HCT116 (cell line): ENCODE measurements at regions not wholly inside any gene's neighbourhood (a gene's known extent, or its start where the extent isn't known, plus 50 kb on each side); places are given as distances from the start of the nearest gene placed in this dataset.
A peak's percentile ranks its signal among the peaks of the same experiment; 100 is the strongest.

Experiments used
- ATAC-seq: fragments of 200-7000 bp; cut with Tn5 transposase; 2 replicates; pipeline ENCODE4 v1.9.1; 2020; ENCODE audit warnings: mild to moderate bottlenecking, moderate library complexity
- BruUV-seq: library from RNA; stranded (reverse); fragments of 400-500 nt; replicated peaks from 2 replicates; lab custom pipeline; 2021; lab: Mats Ljungman, UMichigan
- CTCF ChIA-PET: fragments of 300-600 bp; sonication (Branson Sonifier 250); formaldehyde crosslinking; loops from one replicate; lab custom pipeline; 2021; ENCODE audit warnings: antibody characterized with exemption; lab: Charles Lee
- POLR2A ChIA-PET: fragments of 300-600, 350-600 bp; sonication (Branson Sonifier 250); formaldehyde crosslinking; loops from one replicate; lab custom pipeline; 2021; ENCODE audit warnings: antibody characterized with exemption; lab: Charles Lee
- RAD21 ChIA-PET, 2 experiments: fragments of 300-600 bp; sonication (Branson Sonifier 250); formaldehyde crosslinking; loops; one replicate each; lab custom pipeline; 2023; ENCODE audit warnings: low total read pairs in 2 of 2; ENCODE audit not compliant: uncharacterized antibody in 2 of 2, unreplicated experiment in 2 of 2, low non-redundant PET in 1 of 2; lab: Charles Lee
- DNase-seq: peaks from one replicate; pipeline ENCODE4 v3.0.0-alpha.2; 2010; ENCODE audit warnings: low read depth, low spot score
- H2AFZ ChIP-seq: fragments of 200-600 bp; shearing (Covaris generic), sonication (generic); 2 replicates; pipeline ENCODE4 v1.6.1; 2017; ENCODE audit warnings: low read depth, mixed run types, mixed read lengths, antibody characterized with exemption, low read length; ENCODE audit not compliant: poor library complexity, severe bottlenecking
- H3K27ac ChIP-seq: 2 replicates; pipeline ENCODE4 v1.5.1; 2012; ENCODE audit warnings: low read depth, low read length
- H3K27me3 ChIP-seq: fragments of 200-600 bp; sonication (generic); 2 replicates; pipeline ENCODE4 v1.6.1; 2016; ENCODE audit warnings: mixed run types, low read length, mixed read lengths; ENCODE audit not compliant: insufficient read depth
- H3K36me3 ChIP-seq, 2 experiments: fragments of 200-500 bp in 1 of 2; fragments of 200-600 bp in 1 of 2; sonication (Bioruptor generic) in 1 of 2; sonication (generic) in 1 of 2; 2 replicates each; pipeline versions ENCODE4 v1.5.1 to v1.6.1; 2014 to 2016; ENCODE audit warnings: low read length in 2 of 2, inconsistent platforms in 1 of 2, mixed read lengths in 1 of 2, mixed run types in 1 of 2; ENCODE audit not compliant: insufficient read depth in 2 of 2, control insufficient read depth in 1 of 2
- H3K4me1 ChIP-seq, 2 experiments: fragments of 200-600 bp in 1 of 2; sonication (generic) in 1 of 2; 2 replicates each; pipeline versions ENCODE4 v1.5.1 to v1.6.1; 2012 to 2017; ENCODE audit warnings: low read length in 2 of 2, inconsistent platforms in 1 of 2, mild to moderate bottlenecking in 1 of 2, mixed read lengths in 1 of 2, mixed run types in 1 of 2, moderate library complexity in 1 of 2; ENCODE audit not compliant: insufficient read depth in 2 of 2, control insufficient read depth in 1 of 2
- H3K4me2 ChIP-seq: fragments of 200-600 bp; sonication (generic); 2 replicates; pipeline ENCODE4 v1.6.1; 2017; ENCODE audit warnings: mixed run types, low read length, mixed read lengths
- H3K4me3 ChIP-seq, 2 experiments: fragments of 200-600 bp in 1 of 2; sonication (generic) in 1 of 2; replicated peaks in 1 of 2; 2 replicates each; pipeline ENCODE4 v1.5.1; 2011 to 2016; ENCODE audit warnings: low read length in 2 of 2, control low read depth in 1 of 2, low read depth in 1 of 2, mild to moderate bottlenecking in 1 of 2, mixed read lengths in 1 of 2, mixed run types in 1 of 2
- H3K79me2 ChIP-seq: fragments of 200-600 bp; sonication (generic); 2 replicates; pipeline ENCODE4 v1.6.1; 2017; ENCODE audit warnings: mild to moderate bottlenecking, mixed run types, low read length, moderate library complexity, mixed read lengths; ENCODE audit not compliant: insufficient read depth
- H3K9ac ChIP-seq: fragments of 200-600 bp; sonication (generic); 2 replicates; pipeline ENCODE4 v1.6.1; 2016; ENCODE audit warnings: low read length, mixed read lengths
- H3K9me2 ChIP-seq: fragments of 200-600 bp; sonication (generic), shearing (Covaris generic); 2 replicates; pipeline ENCODE4 v1.6.1; 2017; ENCODE audit warnings: mixed run types, mild to moderate bottlenecking, moderate library complexity; ENCODE audit not compliant: insufficient read depth
- H3K9me3 ChIP-seq, 2 experiments: fragments of 200-500 bp in 1 of 2; fragments of 200-600 bp in 1 of 2; sonication (Bioruptor generic) in 1 of 2; sonication (generic) in 1 of 2; 2 replicates each; pipeline ENCODE4 v1.6.1; 2014 to 2017; ENCODE audit warnings: low read length in 2 of 2, mixed read lengths in 2 of 2, inconsistent platforms in 1 of 2, low read depth in 1 of 2, mild to moderate bottlenecking in 1 of 2, mixed run types in 1 of 2, moderate library complexity in 1 of 2; ENCODE audit not compliant: control insufficient read depth in 1 of 2, insufficient read depth in 1 of 2
- H4K20me1 ChIP-seq: fragments of 200-600 bp; sonication (generic), shearing (Covaris generic); 2 replicates; pipeline ENCODE4 v1.6.1; 2017; ENCODE audit warnings: mixed run types, mild to moderate bottlenecking, moderate library complexity; ENCODE audit not compliant: insufficient read depth
- FOSL1 ChIP-seq: IDR thresholded peaks from 2 replicates; pipeline ENCODE4 v1.6.1; 2012; ENCODE audit warnings: low read depth
- RAD21 ChIP-seq: IDR thresholded peaks from 2 replicates; pipeline ENCODE4 v1.6.1; 2012; ENCODE audit warnings: low read depth, mild to moderate bottlenecking
- SRF ChIP-seq: IDR thresholded peaks from 2 replicates; pipeline ENCODE4 v1.6.1; 2012; ENCODE audit warnings: low read depth
- intact Hi-C: fragments of 100-400 bp; cut with micrococcal nuclease; formaldehyde crosslinking; loops from 2 replicates; pipeline ENCODE4 v1.10.0; 2022
- TF ChIP-seq, protein P1 (sequence below): IDR thresholded peaks from 2 replicates; pipeline ENCODE4 v1.6.1; 2011; ENCODE audit warnings: mild to moderate bottlenecking, low read length, moderate library complexity; ENCODE audit not compliant: insufficient replicate concordance; ENCODE audit errors: extremely low read depth
- TF ChIP-seq, protein P2 (sequence below), 3 experiments: fragments of 200-600 bp in 1 of 3; sonication (generic) in 1 of 3; IDR thresholded peaks in 2 of 3; conservative IDR thresholded peaks in 1 of 3; 2 replicates each; pipeline ENCODE4 v1.5.1; 2012 to 2017; ENCODE audit warnings: low read depth in 2 of 3, low read length in 2 of 3, antibody characterized with exemption in 1 of 3, borderline replicate concordance in 1 of 3, control low read depth in 1 of 3, mild to moderate bottlenecking in 1 of 3, mixed read lengths in 1 of 3, mixed run types in 1 of 3, moderate library complexity in 1 of 3; ENCODE audit not compliant: insufficient read depth in 1 of 3

DNA sequence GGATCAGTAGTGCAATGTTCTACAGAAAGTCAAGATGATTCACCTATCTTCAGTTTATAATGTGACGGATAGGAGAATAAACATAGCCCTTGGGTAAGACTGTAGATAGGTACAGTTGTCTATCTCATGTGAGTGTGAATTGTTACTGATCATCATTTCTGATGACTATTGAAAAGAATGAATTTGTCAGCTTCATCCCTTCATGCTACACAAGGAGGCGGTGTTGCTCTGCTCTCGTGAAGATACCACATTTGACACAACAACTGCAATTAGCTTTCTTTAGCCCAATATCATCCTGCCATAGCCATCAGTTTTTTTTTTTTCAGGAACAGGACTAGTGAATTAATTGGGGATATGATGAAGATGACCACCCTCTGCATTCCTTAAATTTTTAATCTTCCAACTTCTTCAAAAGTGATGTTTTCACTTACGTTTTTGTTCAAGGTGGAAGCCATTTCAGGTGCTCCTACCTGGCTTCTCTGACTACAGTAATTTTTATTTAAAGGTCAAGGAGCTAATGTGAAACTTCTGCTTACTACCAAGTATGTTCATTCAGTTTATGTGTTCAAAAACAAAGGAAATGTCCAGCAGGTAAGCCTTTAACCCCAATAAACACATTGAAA lies 152.9 kb upstream of the MOCS2 start:
- DNase-seq (peak; percentile 8), ATAC-seq (peak; percentile 49; the same call in 1 of the 2 replicates)
- Histone ChIP-seq H3K9me2 (no peaks in the 10 kb centered on the region), H3K4me2 (no peak overlapping the region), H3K27me3 (no peaks in the 10 kb centered on the region), H3K9me3 (no peaks in the 10 kb centered on the region), H3K36me3 (no peaks in the 10 kb centered on the region), H3K4me1 (no peaks in the 10 kb centered on the region), H4K20me1 (no peaks in the 10 kb centered on the region), H3K27ac (no peak overlapping the region), H3K4me3 (no peak overlapping the region), H3K79me2 (no peaks in the 10 kb centered on the region), H3K9ac (no peak overlapping the region), H2AFZ (no peak overlapping the region)
- ChIA-PET CTCF (interaction anchor here (0.7 to 1.0 kb wide), 6 partner anchors 168 to 1157 kb away, joined by 3 to 5 read pairs (median 3); no protein-coding TSS in a partner anchor), POLR2A (interaction anchor here (0.7 kb wide), 1 partner anchor 912 kb away, joined by 3 read pairs; no protein-coding TSS in a partner anchor), RAD21 (interaction anchor here in 1 of 2 experiments (0.9 kb wide), 1 partner anchor 972 kb away, joined by 4 read pairs; no protein-coding TSS in a partner anchor)
- intact Hi-C loops: loop anchor here (1.0 to 2.0 kb wide), 2 partner anchors 168 to 956 kb away; no protein-coding TSS in a partner anchor
- TF ChIP-seq RAD21 (peak; percentile 68), FOSL1 (no peak), SRF (no peak)
- TF ChIP-seq, protein P1, sequence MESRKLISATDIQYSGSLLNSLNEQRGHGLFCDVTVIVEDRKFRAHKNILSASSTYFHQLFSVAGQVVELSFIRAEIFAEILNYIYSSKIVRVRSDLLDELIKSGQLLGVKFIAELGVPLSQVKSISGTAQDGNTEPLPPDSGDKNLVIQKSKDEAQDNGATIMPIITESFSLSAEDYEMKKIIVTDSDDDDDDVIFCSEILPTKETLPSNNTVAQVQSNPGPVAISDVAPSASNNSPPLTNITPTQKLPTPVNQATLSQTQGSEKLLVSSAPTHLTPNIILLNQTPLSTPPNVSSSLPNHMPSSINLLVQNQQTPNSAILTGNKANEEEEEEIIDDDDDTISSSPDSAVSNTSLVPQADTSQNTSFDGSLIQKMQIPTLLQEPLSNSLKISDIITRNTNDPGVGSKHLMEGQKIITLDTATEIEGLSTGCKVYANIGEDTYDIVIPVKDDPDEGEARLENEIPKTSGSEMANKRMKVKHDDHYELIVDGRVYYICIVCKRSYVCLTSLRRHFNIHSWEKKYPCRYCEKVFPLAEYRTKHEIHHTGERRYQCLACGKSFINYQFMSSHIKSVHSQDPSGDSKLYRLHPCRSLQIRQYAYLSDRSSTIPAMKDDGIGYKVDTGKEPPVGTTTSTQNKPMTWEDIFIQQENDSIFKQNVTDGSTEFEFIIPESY: no peak
- TF ChIP-seq, protein P2, sequence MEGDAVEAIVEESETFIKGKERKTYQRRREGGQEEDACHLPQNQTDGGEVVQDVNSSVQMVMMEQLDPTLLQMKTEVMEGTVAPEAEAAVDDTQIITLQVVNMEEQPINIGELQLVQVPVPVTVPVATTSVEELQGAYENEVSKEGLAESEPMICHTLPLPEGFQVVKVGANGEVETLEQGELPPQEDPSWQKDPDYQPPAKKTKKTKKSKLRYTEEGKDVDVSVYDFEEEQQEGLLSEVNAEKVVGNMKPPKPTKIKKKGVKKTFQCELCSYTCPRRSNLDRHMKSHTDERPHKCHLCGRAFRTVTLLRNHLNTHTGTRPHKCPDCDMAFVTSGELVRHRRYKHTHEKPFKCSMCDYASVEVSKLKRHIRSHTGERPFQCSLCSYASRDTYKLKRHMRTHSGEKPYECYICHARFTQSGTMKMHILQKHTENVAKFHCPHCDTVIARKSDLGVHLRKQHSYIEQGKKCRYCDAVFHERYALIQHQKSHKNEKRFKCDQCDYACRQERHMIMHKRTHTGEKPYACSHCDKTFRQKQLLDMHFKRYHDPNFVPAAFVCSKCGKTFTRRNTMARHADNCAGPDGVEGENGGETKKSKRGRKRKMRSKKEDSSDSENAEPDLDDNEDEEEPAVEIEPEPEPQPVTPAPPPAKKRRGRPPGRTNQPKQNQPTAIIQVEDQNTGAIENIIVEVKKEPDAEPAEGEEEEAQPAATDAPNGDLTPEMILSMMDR (IDR thresholded peaks at IDR 0.05 in 2 of 3, conservative IDR thresholded peaks at IDR 0.05 in 1 of 3; ENCODE audit: borderline replicate concordance in 1 of 3, insufficient read depth in 1 of 3, low read depth in 2 of 3, low read length in 2 of 3): peak; percentile 35 to 67 (median 54); a peak in 5 of 6 replicates
- no TSS peak for BruUV-seq
